IPS DF 4.7 (cell line): ENCODE measurements at regions not wholly inside any gene's neighbourhood (a gene's known extent, or its start where the extent isn't known, plus 50 kb on each side); places are given as distances from the start of the nearest gene placed in this dataset.
"Not testable (repeated sequence)": the region's sequence is repeated elsewhere in the genome, so short reads cannot be mapped to it uniquely, and the experiment has no call there.

ENCODE experiments used
- DNase-seq: peaks from one replicate; pipeline ENCODE4 v3.0.0-alpha.2; 2013; ENCODE audit warnings: low spot score; ENCODE audit errors: extremely low read depth

DNA sequence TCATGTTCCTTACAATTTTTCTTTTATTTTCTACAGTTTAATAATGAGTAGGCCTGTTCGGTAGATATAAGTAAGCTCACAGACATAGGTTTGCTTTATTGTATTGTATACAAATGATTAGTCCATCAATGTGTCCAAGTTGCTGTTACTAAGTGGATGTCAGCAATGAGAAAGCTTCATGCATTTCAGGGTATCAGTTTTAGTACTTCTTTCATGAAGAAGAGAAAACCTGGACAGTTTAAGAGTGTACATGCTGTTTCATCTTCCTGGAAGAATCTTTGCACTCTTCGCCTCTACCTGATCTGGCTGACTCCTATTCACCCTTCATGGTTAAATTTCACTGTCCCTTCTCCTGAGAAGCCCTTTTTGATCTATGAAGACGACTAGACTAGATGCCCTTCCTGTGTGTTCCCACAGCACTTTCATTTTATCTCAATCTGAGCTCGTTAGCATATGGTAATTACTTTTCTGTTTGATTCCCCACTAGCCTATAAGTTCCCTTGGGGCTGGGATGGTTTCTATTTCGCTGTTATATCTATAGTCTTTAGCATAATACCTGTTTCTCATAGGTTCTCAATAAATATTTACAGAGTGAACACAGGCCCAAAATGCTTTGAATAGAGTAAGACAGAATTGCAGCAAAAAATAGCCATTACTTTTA lies 70.7 kb downstream of the CETN3 start:
- no peak for DNase-seq

DNA sequence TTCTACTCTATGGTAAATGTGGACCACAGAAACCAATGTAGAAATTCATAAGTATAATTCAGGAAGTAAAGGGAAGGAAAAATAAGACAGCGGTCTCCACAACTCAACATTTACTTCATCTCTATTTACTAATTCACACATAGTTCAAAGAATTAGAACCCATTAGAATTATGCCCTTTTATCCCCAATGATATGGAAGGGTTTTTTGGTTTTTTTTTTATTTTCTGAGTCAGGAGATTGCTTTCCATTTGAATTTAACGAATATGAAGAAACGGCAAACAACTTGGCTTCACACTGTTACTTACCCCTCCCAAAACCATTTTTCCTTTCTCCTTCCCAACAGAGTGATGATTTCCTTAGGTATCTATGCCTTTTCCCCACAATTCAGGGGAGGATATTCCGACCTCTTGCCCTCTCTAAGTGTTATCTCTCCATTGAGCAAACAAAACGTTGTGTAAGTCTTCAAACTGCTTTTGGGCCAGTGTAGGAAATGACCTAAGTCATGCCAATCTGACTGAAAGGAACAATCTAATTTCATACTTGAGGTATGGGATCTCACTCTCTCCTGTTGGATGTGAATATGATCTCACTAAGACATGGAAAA lies 72.0 kb downstream of the CETN3 start:
- no peak for DNase-seq

DNA sequence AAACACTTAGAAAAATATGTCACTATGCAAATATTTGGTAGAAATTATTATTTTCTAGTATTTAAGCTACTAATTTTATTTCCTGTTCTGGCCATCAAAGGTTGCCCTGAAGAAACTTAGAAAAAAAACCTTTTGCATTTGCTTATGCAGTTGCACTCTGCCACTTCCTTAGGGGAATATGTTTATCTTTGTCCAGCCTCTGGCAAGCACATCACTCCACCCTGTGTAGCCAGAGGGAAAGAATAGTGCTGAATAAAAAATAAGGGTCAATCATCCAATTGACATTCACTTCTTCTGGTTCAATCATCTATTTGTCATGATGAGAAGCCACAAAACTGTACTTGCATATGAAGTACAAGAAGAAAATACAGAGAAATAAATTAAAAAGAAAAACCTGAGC lies 72.8 kb downstream of the CETN3 start:
- DNase-seq, result no peak

DNA sequence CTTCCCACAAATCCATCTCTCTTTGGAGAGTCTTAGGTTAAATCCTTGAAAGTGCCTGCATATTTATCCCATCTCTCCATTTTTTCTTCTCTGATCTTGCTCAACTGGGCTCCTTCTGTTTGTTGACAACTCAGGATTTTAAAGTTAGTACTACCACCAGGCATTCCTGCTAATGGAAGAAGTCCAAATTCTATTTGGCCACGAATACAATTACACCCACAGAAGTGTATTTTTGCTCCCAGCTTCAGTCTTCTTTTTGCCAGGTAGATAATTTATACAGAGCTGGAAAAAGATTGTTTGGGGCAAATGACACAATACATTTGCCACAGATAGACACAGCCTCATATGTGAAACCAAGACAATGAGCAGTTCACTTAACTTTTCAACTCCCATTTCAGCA lies 74.8 kb downstream of the CETN3 start:
- DNase-seq, result no peak

DNA sequence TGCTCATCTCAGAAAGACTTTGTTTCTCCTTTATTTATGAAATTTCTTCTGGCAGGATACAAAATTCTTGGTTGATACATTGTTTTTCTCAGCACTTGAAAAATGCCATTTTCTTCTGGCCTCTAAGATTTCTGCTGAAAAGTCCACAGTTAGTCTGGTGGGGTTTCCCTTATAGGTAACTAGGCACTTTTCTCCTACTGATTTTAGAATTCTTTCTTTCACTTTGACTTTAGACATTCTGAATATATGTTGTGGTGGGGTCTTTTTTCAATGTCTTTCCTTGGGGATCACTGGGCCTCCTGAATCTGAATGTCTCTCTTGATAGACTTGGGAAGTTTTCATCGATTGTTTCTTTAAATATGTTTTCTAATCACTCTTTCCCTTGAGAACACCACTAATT lies 79.6 kb downstream of the CETN3 start:
- no peak for DNase-seq

DNA sequence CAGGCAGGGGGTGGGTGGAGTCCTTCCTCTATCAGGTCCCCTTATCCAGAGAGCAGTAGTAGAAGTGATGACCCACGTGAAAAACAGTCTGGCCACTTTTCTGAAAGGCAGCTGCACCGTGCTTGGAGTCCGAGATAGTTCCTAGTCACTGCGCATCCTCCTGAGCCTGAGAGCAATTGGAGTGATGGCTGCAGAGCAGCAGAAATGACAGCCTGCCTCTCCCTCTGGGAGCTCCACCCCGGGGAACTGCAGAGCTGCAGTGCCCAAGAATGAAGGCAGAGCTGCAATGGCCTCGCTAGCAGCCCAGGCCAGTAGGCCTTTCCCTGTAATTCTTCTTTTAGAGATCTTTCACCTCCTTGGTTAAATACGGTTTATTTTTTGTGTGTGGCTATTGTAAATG lies 82.6 kb downstream of the CETN3 start:
- no peak for DNase-seq

DNA sequence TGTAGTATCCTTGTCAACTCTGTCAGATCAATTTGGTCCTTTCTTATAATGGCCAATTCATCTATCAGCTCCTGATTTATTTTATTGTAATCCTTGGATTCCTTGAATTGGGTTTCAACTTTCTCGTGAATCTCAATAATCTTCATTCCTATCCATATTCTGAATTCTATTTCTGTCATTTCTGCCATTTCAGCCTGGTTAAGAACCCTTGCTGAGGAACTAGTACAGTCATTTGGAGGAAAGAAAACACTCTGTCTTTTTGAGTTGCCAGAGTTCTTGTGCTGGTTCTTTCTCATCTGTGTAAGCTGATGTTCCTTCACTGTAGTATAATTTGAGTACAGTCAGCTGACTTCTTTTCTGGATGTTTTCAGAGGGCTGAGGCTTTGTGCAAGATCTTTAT lies 84.5 kb downstream of the CETN3 start:
- no peak for DNase-seq

DNA sequence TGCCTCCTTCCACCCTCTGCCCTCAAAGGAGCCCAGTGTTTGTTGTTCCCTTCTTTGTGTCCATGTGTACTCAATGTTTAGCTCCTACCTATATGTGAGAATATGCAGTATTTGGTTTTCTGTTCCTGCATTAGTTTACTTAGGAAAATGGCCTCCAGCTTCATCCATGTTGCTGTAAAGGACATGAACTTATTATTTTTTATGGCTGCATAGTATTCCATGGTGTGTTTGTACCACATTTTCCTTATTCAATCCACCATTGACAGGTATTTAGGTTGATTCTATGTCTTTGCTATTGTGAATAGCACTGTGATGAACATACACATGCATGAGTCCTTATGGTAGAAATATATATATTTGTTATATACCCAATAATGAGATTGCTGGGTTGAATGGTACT lies 89.2 kb downstream of the CETN3 start:
- DNase-seq, result not testable (repeated sequence)

DNA sequence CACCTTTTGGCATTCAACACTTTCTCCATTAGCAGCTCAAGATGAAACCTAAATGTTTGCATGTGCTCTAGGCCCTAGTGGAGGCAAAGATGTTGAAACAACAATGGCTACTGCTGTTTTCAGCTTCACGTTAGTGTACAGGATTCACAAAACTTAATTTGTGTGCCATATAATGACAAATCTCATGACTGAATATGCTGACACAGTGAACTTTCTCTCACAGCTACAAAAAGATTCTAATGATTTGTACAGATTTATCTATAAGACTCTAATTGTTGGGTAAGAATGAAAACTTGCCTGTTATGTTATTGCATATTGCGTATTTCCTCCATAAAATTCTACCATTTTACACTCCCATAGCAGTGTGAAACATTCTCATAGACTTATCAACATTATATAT lies 97.5 kb downstream of the CETN3 start:
- no peak for DNase-seq

DNA sequence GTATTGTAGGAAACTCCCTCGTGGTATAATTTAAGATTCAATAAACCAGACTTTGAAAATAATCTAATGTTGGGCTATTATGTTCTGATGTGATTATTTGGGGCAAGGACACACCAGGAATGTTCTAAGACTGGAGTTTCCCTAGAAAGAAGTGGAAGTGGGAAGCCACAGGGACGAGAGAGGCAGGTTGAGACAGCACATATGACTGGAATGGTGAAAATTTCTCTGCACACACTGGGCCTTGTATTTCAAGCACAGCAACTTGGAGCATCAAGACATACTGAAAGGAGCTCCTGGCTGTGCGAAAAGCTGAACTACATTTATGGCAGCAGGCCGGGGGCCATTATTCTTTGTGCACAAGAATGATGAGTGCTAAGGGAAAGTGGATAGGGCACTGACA lies 98.2 kb downstream of the CETN3 start:
- no peak for DNase-seq

DNA sequence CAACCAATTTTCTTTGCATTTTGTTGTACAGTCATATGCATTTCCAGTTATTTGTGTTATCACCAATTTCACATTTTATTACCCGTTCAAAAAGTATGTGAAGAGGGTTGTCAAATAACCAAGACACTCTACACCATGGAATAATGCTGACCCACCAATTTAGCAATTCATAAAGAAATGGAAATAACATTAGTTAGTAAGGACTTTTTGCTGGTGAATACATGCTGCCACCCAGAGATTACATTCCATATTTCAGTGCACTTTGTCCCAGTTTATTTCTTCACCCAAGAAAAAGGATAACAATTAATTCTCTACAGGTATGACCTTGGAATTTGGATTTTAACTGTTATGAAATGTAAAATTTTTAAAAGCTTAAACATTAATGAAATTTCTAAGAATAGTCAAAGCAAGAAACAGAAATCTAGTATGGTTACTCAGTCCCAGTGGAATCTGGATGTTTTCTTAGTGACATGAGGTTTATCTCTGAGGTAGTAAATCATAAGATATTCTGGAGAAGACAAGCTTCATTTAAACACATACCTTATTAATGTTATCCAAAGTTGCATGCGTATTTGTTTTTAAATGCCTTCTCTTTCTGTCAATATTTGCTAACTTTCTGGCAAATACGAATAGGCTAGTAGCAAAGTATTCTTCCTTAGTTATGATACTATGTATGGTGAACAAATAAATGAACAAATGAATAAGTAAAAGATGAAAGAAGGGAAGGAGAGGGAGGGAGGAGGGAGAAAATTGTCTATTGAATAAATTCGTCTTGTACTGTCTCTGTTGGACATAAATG lies 100.6 kb downstream of the CETN3 start:
- DNase-seq, result no peak

DNA sequence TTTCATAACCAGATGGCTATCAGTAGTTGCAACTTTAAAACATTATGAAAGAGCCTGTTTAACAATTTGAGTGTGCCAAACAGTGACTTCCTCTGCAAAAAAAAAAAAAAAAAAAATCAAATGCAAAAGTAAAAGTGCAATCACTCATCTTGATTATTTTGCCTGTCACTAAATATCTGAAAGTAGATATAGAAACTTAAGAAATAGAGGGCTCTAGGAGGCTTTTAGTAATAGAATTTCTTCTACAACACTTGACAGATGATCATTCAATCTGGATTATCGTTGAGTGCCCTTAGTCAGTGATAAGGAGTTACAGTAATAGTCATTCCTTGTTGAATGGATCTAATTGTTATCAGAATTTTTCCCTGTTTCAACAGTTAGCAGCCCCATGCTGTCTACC lies 101.8 kb downstream of the CETN3 start:
- DNase-seq, result no peak

DNA sequence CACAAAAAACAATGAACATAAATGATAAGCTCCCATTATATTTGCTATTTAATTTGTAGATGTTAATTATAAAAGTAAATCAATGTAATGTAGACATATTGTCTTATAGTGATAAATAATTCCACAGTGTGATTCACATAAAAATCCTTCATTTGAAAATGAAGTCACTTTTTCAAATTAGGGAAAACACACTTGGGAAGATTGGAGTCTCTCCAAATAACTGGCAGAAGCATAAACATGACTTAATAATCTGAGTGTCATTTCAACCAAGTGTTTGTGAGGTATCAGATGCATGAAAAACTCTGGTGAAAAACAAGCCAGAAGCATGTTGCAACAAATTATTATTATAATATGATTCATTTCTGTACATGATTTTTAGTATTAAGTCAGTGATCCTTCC lies 102.2 kb downstream of the CETN3 start:
- DNase-seq, result no peak

DNA sequence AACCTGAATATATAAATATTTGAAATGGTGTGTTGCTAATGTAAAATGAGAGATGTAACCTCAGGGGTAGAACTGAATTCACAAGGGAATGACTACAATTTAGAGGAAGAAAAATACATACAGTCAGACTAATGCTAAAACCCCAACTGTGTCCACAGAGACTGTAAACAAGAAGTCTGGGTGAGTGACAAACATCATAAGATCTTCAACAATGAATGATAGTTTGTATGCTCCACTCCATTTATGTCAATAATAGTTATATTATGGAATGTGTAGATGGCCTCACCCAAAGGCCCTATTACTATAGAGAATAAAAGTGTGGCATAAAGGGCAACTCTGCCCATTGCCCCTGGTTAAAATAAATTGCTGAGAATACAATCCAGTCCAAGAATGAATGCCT lies 102.9 kb downstream of the CETN3 start:
- DNase-seq, result no peak

DNA sequence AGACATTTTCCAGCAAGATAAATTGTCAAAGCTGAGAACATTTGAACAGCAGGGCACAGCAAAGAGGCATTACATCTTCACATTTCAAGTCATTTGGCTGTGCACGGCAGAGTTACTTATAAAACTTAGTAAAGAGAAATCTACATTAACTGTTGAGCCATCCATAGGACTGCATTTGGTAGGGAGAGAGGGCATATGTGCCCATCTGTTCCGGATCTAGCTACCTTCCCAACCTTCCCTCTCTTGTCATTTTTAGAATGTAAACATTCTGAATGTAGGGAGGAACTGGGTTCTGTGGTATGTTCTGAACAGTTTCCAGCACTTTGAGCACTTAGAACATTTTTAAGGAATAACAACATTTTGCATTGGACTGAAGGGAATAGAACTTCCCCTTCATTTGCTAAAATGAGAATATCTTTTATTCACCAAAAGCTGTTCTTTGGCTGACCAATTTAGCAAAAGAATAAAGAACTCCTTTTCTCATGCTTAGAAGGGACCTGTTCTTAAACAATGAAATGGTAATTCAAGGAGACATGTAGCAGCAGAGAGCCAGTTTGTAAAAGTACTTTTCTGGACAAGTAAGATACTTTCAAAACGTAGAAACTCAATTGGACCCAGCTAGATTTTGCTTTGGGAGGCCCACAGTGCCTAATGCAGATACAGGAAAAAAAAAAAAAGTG lies 104.4 kb downstream of the CETN3 start:
- no peak for DNase-seq

DNA sequence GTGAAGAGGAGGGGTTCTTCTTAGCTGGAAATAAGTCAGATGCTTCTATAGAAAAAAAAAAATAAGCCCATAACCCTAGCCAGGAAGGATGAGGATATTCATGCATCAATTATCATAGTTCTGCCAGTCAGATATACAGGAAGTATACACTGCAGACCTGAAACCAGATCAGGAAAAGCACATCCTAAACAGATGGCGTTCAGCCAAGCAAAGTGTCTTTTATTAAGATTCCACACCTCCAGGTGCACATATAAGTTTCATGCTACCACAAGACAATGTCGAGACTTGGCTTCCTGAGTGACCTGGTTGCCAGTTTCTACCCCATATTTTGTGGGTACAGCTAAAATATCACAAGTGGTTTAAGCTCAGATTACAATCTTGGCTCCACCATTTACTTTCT lies 108.3 kb downstream of the CETN3 start:
- no peak for DNase-seq

DNA sequence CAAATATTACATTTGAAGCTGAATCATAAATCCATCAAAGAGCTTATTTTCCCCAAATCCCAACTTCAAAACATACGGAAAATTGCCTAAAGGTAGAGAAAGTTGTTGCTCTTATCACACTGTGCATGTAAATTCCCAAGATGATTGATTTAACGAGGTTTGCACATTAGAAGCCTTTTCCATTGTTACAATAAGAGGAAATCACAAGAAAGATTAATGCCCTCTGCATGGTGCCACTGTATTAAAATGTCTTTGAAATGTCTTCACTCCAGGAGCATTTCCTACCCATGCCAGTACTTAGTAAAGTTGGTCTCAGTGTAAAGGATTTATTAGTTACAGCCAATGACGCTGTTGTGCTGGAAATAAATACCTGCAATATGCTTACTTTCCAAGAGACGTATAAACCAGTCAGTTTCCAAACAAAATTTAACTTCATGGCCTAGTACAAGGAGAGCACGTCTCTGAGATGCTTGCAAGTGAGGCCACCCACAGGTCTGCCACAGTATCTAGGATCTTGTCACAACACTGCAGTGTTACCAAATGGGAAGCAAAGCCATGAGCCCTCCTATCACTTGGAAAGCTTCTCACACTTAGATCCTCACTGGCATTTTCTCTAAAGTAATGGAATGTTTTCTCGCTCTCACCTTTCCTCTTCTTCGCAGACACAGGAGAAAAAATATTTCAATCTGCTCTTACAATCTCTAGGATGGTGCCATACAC lies 112.4 kb downstream of the CETN3 start:
- DNase-seq, result no peak

DNA sequence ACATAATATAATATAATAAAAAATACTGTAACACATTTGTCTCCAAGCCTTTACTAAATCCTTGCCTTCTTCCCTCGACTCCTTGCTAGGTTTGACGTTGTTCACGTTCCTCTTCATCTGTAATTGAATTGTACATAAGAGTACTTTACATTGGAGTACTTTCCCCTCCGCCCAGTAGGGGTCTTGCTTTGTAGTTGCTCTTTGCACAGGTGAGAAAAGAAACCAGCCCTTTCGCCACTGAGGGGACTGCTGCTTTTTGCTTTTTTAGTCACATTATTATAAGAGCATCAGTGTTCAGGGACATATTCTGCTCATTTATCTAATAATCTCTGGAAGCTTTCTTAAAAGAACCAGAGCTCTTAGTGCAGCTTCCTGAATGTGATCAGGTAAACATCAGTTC lies 115.0 kb downstream of the CETN3 start:
- no peak for DNase-seq

DNA sequence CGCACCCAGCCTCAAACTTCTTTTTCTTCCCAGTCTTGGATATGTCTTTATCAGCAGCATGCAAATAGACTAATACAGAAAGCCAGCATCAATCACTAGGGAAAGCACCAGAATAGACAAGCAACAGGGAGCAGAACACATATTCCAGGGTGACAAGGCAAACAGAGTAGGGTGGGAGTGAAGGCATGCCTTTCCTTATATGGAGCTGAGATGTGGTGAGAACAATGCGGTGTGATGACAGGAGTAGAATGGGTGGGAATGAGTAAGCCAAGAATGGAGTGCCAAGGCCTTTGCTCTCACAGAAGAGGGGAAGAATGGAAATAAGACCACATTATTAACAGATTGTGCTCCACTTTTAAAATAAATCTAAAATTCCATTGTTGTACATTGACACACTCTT lies 115.6 kb downstream of the CETN3 start:
- no peak for DNase-seq

DNA sequence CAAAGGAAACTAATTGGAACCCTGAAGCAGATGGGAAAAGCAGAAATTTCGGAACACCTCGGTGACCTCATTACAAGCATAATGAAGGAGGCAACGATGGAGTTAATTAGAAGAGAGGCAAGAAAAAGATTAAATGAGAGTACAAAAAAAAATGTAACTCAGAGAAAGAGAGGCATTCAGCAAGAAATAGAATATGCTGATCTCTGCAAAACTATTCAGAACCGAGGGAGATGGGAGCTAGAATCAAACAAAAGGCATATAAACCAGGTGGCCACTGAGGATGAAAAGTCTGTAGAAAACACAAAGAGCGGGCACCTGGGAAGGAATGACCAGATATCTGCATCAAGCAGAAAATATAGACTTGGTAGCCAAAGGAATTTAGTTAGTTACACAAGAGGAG lies 118.9 kb downstream of the CETN3 start:
- no peak for DNase-seq

DNA sequence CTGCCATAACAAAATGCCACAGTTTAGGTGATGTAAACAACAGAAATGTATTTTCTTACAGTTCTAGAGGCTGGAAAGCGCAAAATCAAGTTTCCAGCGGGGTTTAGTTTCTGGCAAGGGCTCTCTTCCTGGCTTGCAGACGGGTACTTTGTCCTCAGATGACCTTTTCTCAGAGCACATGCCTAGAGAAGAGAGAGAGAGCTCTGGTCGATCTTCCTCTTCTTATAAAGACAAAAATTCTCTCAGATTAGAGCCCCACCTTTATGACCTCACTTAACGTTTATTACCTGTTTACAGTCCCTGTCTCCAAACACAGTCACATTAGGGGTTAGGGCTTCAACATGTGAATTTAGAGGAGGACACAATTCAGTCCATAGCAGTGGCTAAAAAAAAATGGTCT lies 119.7 kb downstream of the CETN3 start:
- no peak for DNase-seq

DNA sequence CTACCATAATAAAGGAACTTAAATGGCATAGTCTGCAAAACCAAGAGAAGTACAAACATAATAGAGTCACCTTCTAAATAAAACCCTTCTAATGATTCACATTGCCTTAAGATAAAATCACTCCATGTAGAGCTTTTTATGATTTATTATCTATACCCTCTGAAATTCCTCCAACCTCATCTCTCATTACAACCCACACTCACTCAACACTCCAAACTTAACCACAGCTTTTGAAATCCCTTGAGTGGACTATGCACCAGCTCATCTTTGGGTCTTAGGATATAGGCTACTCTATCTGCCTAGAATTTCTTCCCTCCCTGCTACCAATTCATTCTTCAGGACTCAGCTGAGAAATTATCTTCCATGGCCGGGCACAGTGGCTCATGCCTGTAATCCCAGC lies 122.5 kb downstream of the CETN3 start:
- no peak for DNase-seq
